ENCODE measurements at regions not wholly inside any gene's neighbourhood (a gene's known extent, or its start where the extent isn't known, plus 50 kb on each side); places are given as distances from the start of the nearest gene placed in this dataset.

DNA sequence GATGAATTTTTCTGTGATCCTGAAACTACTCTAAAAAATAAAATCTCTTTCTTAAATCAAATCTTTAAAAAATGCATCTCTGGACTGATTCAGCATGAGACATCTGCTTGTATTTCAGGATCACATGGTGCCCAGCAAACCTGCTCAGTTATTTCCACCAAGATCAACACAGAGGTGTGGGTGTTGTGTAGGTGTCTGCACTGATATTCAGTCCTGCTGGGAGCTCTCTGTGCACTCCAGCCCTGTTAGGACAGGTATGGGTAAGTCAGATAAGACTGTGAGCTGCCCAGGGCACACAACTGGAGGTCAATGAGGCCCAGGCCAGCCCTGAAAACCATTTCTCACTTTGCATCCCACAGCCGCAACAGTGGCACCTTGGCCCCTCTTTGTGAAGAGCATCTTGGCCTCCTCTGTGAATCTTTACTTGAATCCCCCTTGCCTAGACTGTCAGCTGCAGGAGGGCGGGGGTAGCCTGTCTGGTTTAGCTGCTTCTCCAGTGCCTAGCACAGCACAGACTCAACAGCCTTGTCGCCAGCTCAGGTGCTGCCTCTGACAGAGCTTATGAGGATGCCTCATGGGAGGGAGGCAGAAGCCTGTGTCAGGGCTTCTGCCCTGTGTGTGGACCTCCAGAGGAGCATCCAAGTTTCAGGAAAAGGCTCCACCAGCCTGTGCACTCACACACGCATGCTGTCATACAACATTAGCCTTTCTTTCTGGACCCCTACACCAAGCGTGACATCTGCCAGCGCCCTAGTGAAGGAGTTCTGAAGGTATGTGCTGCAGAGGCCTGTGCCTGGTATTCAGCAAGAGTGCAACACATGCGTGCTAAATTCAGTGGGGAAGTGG lies 187.6 kb upstream of the CST7 start:
- no peak for DNase-seq (ENCODE audit: low read depth in 2 of 3, low spot score in 2 of 3)

DNA sequence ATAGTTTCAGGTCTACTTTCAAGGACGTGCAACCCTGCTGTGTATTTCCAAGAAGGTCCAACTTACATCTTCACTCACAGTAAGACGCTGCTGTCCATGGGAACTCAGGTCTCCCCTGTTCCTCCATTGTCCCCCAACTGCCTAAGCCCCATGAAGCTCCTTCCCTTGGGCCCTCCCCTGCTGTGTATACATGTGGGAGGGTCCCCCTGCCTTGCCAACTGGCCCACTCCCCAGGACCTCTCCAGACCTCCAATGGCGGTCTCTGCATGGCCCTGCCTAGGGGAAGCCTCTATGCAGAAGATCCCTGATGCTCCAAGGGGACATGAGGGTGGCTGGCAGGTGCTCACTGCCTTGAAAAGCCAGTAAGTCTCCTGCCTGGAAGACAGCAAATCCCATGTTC lies 186.7 kb upstream of the CST7 start:
- no peak for DNase-seq (ENCODE audit: low read depth in 2 of 3, low spot score in 2 of 3)

DNA sequence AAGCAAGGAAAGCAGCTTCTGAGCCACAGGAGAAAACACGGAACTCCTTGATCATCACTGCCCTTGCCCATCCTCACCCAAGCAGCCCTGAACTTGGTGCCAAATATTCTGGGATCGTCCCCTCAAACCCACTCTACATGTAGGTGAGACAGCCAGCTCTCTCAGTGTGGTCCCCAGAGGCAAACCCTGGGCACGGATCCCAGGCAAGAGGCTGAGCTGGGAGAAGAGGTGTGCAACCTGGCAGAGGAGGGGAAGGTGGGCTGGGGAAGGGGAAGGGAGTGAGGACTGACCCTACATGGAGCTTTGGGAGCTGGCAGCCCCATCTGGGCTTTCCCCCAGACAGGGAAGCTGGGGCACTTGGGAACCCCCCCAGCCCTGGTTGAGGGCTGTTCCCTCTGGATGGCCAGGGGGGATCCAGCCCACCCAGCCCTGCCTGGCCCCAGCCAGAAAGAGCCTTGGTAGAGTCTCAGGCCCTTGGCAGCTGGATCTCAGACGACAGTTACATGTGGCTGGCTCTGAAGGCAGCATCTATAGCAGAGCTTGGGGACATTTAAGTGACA lies 186.2 kb upstream of the CST7 start:
- no peak for DNase-seq (ENCODE audit: low read depth in 2 of 3, low spot score in 2 of 3)

DNA sequence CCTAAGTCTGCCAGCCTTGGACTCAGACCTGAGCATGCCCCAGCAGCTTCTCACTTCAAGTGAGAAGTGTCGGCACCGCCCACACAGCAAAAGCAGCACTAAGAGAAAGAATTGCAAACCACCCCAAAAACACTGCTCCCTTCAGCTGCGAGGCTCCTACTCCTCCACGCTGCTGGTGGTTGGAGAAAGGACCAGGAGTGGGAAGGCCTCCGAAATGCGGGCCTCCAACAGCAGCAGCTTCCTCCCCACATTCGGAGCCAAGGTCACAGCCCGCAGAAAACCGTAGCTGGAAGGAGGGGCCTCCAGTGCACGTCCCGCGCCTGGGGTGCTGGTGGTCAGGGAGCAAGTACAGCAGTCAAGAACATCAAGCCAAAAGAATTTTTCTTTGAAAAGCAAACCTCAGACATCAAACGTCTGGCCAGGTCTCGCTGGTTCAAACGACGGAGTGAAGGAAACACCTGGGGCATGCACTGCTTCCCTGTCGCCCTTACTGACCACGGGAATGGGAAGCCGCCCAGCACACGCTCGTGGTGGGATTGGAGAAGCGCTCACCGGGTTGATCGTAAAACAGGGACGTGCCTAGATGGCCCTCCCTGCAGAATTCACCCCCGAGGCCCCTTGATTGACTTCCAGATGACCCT lies 185.6 kb upstream of the CST7 start:
- no peak for DNase-seq (ENCODE audit: low read depth in 2 of 3, low spot score in 2 of 3)

DNA sequence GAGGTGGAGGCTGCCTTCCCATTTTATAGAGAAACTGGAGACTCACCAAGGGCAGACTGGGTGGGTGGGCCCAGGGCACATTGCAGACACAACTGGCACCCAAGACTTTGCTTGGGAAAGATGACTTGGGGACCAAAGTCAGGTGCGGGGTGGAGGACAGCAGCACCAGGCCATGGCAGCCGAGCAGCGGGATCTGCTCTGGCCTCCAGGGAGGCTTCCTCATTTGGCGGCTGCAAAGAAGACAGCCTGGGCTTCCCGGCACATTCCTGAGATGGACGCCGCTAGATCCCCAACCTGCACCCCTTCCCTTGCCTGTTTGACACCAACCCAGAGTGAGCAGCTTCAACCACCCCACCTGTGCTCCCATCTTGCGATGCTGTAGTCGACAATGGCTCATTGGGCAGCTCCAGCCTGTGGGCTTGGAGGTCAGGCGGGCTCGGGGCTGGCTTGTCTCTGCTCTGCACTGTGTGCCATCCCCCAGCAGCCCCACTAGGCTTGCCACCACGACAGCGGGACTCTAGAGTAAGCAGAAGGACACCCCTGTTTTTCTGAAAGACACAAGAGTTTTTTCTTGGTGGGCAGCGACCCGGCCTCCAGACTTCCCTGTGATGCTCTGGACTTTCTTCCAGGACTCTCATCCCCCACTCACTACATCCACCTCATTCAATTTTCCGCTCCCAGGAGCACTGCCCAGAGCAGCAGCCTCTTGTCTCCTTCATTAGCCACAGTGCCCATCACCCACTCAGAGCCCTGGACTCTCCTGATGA lies 184.9 kb upstream of the CST7 start:
- DNase-seq (ENCODE audit: low read depth in 2 of 3, low spot score in 2 of 3) = no peak

DNA sequence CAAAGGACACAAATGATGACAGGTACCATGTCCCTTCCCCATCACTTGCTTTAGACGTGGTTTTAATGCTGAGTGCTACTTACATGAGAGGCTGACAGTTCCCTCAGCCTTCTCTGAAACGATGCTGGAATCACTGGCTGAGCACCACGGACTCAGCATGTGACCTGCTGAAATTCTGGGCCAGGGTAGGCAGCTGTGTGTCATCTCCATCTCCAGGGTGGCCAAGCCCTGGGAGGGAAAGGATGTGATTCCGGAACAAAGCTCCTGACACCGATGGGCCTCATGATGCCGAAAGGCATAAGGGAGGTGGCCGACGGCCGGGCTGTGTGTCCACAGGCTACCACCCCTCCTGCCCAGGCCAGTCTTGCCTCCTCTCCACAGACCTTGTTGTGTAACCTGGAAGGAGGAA lies 184.3 kb upstream of the CST7 start:
- DNase-seq (ENCODE audit: low read depth in 2 of 3, low spot score in 2 of 3) = no peak

DNA sequence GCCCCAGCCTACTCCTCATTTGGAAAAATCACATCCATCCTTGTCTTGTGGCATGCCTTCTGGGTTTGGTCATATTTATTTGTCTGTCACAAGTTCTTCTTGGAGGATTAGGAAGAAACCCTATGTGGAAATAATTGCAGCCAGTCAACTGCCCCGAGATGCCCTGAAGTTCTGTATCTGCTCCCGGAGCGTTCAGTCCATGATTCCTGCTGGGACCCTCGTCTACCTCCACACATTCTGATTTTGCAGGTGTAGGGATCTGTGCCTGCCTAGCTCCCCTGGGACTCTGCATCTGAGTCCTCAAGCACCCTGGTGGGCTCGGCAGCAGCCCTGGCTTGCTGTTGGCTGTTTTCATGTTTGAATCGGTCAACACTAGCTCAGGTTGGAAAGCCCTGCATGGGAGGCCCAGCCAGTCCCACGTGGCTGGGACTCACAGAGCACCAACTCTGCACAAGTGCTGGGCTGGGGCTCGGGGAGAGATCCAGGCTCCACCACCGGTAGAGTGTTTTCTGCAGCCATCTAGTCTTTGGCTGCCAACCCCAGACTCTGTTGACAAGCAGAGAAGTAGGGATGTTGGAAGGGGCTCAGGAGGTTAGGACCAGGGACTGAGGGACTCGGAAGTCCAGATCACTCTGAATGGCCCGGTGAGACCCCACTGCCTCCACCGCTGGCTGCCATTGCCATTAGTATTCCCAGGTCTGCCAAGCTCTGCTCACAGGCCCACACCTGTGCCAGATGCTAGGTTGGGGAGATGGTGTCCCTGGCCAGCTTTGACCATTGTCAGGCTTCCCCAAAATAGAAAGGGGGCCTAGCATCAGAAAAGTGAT lies 183.5 kb upstream of the CST7 start:
- no peak for DNase-seq (ENCODE audit: low read depth in 2 of 3, low spot score in 2 of 3)

DNA sequence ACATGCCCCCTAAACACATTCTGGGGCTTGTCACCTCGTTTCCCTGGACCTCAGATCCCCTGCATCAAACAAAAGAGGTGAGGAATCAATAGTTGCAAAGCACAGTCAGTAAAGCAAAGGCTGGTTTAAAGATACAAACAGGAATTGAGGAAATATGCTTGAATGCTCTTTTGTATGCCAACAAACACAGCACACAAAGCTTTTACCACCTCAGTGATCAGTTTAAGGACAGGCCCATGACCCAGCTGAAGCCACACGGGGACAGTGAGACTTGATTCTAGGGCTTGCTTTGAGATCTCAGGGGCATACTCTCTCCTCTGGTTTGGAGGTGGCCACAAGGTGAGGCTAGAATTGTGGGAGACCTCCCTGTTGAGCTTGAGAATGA lies 182.9 kb upstream of the CST7 start:
- DNase-seq (ENCODE audit: low read depth in 2 of 3, low spot score in 2 of 3) = no peak

DNA sequence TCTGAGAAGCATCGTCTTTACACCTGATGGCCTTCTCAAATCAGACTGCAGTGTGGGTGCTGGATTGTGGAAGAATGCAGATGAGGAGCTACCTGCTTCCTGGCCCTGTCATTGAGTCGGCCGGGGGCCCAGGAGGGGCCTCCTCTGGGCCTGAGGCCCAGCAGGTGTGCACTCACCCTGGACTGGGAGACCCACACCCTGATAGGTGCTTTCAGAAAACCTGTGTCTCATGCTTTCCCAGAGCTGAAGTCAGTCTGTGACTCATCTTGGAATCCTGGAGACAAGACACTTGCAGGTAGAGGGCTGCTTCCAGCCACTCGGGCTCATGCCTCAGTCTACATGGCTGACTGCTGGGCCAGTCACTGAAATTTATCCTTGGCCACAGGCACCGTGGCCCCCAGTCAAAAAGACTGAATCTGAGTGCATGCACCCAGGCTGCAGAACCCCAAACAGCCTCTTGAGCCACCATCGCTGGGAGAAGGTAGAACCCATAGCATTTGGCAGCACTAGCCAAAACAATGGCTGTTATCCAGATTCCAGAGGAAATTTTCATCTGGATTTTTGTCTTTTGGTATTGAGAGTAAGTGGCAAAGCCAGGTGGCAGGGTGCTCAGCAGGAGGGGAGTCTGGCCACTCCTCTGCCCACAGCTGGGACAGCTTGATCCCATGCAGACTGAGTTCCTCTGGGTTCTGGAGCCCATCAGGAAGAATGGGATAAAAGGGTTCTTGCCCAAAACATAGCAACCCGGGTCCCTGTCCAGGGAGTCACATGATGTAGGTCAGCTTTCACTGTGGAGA lies 182.0 kb upstream of the CST7 start:
- no peak for DNase-seq (ENCODE audit: low read depth in 2 of 3, low spot score in 2 of 3)

DNA sequence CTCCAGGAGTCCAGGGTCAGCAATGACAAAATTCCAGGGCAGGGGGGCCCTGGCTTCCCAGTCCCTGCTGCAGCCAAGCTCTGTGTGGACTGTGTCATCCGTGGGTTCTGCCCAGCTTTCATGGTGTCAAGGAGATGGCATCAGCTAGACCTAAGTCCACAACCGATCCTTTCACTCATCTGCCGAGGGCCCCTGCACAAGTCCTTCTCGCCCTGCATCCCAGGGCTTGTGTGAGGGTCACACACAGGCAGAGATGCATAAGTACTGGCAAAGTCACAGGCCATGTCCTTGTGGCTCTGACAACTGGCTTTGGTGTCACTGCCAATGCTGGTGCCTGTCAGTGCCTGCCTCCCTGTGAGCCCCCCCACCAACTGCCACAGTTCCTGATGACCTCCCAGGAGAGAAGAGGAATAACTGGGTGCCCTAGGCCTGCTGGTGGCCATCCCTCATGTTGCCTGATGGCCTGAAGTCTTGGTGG lies 181.4 kb upstream of the CST7 start:
- DNase-seq (ENCODE audit: low read depth in 2 of 3, low spot score in 2 of 3) = no peak

DNA sequence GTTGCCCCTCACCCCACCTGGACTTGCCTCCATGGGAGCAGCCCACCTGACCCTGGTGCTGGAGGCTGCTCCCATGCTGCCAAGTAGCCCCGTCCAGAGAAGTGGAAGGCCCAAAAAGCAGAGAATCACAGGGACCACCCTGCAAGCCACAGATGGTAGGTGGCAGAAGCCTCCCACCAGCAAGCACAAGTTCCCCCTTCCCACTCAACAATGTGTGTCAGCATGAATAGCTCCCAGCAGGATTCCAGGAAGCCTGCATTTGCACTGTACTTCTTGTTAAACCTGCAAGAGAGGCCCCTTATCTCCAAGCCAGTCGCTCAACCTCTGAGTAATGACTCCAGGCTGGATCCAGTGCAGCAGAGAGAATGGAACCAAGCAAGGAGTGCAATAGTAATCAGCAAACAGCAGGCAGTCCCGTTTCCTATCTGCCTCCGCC lies 180.8 kb upstream of the CST7 start:
- no peak for DNase-seq (ENCODE audit: low read depth in 2 of 3, low spot score in 2 of 3)

DNA sequence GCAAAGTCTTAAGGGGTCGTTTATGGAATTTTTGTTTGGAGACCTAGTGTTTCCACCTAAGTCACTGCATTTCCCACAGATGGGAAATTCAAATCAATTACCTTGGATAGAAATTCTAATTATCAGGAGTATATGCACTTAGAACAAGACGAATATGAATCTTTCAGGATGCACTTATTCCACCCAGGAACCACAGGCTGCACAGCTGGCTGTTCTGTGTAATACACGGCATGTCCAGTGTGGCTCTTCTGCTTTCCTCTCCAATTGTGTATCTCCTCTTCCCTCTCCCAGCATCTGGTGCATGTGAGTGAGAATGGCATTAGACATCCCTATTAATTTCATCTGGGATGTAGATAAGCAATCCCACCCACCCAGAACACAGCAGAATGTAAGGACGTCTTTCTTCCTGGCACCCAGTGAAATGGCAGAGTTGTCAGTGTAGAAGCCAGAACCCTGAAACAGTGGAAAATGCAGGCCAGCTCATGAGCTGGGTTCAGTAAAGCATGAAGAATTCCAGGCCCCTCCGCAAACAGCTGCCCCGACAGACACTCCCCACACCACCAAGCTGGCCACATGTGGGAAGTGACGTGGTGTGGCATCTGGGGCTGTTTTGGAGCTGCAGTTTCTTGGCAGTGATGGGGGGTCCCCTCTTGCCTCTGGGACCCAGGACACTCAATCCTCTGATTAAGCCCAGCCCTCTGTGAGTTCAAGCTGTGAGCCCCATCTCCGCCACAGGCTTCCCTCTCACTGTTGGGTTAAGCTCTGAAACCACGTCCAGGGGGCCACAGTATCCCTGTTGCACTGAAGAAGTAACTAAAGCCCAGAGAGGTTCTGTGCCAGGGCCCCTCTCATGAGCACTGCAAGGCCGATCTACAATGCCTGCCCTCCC lies 180.1 kb upstream of the CST7 start:
- no peak for DNase-seq (ENCODE audit: low read depth in 2 of 3, low spot score in 2 of 3)

DNA sequence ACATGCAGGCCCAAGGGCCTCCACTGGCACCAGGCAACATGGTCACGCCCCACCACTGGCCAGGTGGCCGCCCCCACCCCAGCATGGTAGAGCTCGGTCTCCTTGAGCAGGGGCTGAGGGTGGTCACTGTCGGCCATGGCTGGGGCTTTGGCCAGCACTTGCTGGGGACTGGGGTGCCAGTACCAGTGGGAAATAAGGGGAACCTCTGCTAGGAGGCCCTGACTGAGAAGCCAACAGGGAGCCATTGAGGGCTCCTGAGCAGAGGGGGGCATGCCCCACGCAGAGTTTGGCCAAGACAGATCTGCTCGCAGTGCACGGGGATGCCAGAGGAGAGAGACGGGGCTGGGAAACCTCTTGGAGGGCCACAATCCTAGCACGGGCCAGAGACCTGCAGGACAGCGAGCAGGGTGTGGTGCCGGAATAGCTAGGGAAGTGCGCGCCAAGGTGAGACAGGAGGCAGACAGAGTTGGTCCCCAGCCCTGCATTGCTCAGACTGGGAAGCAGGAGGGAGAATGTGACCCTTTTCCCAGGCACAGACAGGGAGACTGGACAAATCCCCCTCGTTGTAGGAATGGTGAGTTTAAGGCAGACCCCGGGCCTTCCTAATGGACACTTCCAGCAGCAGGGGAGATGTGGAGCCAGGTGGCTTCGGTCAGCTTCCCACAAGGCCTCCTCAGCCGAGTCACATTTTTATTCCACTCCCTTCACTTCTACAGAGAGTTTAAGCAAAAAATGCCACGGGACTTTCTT lies 179.0 kb upstream of the CST7 start:
- DNase-seq (ENCODE audit: low read depth in 2 of 3, low spot score in 2 of 3) = no peak

DNA sequence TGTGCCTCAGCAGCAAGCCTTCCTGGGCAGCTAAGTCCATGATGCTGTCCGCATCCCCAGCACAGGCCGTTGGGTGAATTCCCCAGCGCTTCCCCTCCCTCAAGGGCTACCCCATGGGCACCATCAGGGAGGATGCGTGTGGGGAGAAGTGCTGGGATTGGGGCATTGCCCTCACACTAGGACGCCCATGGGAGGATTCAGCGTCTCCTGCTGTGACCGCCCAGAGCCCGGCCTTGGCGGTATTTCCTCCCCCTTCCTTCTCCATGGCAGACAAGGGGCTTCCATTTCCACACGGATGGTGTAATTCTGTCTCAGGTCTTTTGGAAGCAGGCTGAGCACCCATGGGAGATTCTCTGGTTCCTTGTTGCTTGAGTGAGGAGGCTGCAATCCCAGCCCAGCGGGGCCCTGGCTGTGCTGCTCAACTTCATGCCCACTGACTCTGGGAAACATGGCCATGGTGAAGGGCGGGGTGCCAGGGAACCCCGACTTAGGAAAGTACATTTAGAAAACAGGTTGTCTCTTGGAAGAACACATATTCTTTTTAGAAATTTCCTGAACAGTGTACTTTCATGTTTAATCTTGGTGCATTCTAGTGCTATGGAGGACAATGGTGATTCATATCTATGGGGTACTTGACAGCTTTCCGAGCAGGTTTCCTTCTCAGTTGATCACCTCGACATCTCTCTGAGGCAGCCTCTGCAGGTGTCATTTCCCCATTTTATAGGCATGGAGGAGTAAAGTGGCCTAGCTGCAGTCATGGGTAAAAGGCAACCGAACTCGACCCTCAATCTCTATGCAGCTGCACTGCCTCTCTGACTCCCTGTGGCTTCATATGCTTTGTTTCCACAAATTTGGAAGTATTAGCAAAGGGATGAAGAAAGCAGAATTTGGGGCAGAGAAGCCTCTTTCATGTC lies 178.2 kb upstream of the CST7 start:
- DNase-seq (ENCODE audit: low read depth in 2 of 3, low spot score in 2 of 3) = no peak

DNA sequence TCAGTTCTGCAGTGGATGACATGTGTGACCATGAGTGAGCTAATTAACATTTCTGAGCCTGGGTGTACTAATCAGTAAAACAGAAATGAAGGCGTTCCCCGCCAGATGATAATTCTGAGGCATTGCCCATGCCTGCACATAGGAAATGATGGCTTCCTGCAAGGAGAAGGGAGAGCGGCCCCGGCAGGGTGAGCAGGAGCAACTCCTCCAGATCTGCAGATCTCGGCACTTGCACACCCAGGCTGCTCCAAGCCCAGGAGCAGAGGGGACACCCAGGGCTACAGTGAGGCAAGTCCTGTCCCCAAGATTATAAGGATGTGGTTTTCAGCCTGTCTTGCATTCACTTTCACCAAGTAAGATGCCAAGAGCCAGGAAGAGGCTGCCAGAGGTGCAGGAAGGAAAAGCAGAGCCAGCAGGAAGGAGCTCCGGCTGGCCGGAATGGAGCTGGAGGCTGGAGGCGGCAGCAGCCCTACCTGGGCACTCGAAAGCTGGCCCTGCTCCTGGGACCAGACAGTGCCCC lies 177.5 kb upstream of the CST7 start:
- DNase-seq (ENCODE audit: low read depth in 2 of 3, low spot score in 2 of 3) = no peak

DNA sequence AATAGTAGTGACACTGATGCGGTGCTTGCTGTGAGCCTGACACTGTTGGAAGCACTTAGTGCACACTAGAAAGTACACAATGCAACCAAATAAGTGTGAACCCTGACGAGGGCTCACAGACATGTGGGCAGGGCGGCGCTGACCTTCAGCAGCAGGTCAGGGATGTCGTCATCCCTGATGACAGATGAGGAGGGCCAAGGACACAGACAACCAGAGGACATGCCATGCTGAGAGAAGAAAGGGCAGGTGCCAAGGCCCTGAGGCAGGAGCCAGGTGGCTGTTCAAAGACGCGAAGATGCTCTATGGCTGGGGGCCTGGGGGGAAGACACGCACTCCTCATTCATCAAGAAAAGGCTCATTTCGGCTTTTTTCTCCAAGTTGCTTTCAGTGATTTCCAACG lies 176.4 kb upstream of the CST7 start:
- DNase-seq (ENCODE audit: low read depth in 2 of 3, low spot score in 2 of 3) = no peak

DNA sequence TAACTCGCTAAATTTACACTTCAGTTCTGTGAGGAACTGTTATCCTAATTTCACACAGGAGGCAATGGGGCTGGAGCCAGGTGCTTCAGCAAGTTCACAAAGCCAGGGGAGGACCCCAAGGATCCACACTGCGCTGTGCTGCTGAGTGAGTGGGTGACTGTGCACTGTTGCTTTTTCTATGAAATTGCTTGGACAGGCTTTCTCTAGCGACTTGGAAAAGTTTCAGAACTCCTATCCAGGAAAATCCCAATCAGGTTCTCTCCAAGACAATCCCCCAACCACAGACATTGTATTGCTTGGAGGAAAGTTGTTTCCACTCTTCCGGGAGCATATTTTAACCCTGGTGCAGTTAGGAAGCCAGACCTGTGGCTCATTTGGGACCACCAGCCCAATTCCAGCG lies 175.9 kb upstream of the CST7 start:
- DNase-seq (ENCODE audit: low read depth in 2 of 3, low spot score in 2 of 3) = no peak
